Spinal cord (tissue), 9 donors: ENCODE measurements at regions not wholly inside any gene's neighbourhood (a gene's known extent, or its start where the extent isn't known, plus 50 kb on each side); places are given as distances from the start of the nearest gene placed in this dataset.
A peak's percentile ranks its signal among the peaks of the same experiment; 100 is the strongest.

ENCODE experiments used
- DNase-seq, 6 donors: peaks; one replicate each; pipeline versions ENCODE4 v3.0.0 to v3.0.0-alpha.2; 2013 to 2015; ENCODE audit warnings: low spot score in 6 of 6, low read depth in 4 of 6
- H3K27ac ChIP-seq: one replicate; pipeline ENCODE4 v1.5.1; 2013; ENCODE audit warnings: low read depth, low read length, control low read depth
- H3K27me3 ChIP-seq: one replicate; pipeline ENCODE4 v1.6.1; 2013; ENCODE audit warnings: low read length; ENCODE audit not compliant: control insufficient read depth, insufficient read depth
- H3K36me3 ChIP-seq: one replicate; pipeline ENCODE4 v1.6.1; 2013; ENCODE audit warnings: low read length; ENCODE audit not compliant: control insufficient read depth, insufficient read depth
- H3K4me1 ChIP-seq: one replicate; pipeline ENCODE4 v1.6.1; 2013; ENCODE audit warnings: low read length; ENCODE audit not compliant: control insufficient read depth, insufficient read depth
- H3K4me3 ChIP-seq: one replicate; pipeline ENCODE4 v1.5.1; 2013; ENCODE audit warnings: low read depth, low read length, control low read depth
- H3K9me3 ChIP-seq: one replicate; pipeline ENCODE4 v1.6.1; 2013; ENCODE audit warnings: low read length; ENCODE audit not compliant: control insufficient read depth, insufficient read depth
- WGBS: methylation state at CpG from one replicate; pipeline ENCODE4 v1.1.5; 2013; ENCODE audit warnings: missing lambda C conversion rate; ENCODE audit not compliant: insufficient coverage; 5-methylcytosine and 5-hydroxymethylcytosine counted together
- donor health status: healthy.

DNA sequence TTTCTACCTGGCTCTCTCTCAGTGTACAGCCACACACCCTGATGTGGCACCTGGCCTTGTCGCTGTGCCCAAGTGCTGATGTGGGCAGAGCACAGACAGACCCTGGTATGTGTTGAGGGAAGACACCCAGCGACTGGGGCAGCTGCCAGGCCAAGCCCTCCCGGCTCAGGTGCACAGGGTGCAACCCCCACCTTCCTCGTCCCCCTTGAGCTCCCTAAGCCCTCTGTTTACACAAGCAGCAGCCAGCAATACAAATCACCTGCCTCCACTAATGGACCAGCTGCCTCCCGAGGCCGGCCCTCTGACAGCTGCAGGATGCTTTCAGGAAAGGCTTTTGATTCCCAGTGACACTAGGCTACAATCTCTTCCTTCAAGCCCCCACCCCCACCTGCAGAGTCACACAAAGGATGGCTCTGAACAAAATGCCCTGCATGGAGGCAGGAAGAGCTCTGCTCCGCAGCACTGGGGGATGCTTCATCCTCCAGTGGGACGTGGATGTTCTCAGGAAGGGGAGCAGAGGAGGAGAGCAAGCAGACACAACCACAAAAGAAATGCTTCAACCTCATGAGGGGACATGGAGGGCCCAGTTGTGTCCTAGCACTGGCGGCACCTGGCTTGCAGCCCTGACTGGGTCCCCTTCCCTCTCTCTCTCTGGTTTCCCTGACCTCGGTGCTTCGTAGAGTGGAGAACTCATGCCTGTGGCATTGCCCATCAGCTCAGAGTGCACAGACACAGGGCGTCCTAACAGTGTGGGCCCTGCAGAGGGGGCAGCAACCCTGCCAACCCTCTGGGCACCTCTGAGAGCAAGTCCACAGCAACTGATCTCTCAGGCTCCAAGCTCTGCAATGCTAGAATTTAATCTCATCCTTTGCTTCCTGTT, 140.8 kb downstream of the BARX1 start:
- H3K9me3 ChIP-seq, result no peaks in the 10 kb centered on the region
- peak in 1 of 6 donors; percentile 47 for DNase-seq

GRCh38 chr9:93813221-93814076, 141.7 kb downstream of the BARX1 start:
- no peak overlapping the region for H3K27ac ChIP-seq
- H3K4me3 ChIP-seq, result no peak overlapping the region
- H3K27me3 ChIP-seq, result no peaks in the 10 kb centered on the region
- WGBS, result 50% methylated on average over 6 of the region's 7 CpGs
- no peaks in the 10 kb centered on the region for H3K9me3 ChIP-seq
- no peaks in the 10 kb centered on the region for H3K36me3 ChIP-seq
- H3K4me1 ChIP-seq, result peaks cover 20% of the 10 kb centered on the region
- DNase-seq, result no peak

More for the DNA sequence above, 140.8 kb downstream of the BARX1 start:
- peaks cover 5% of the 10 kb centered on the region for H3K27me3 ChIP-seq
- 32% methylated on average over 11 of the region's 12 CpGs for WGBS
- H3K36me3 ChIP-seq, result no peaks in the 10 kb centered on the region
- no peak overlapping the region for H3K4me3 ChIP-seq
- no peak overlapping the region for H3K27ac ChIP-seq
- peaks cover 20% of the 10 kb centered on the region for H3K4me1 ChIP-seq

- no peaks in the 10 kb centered on the region for H3K36me3 ChIP-seq
- no peak overlapping the region for H3K27ac ChIP-seq
- H3K4me1 ChIP-seq, result peaks cover 20% of the 10 kb centered on the region
- DNase-seq, result no peak
- no CpG with 5 or more reads among the region's 1 CpG for whole genome bisulfite sequencing
- H3K9me3 ChIP-seq, result no peaks in the 10 kb centered on the region
- no peaks in the 10 kb centered on the region for H3K27me3 ChIP-seq
- no peak overlapping the region for H3K4me3 ChIP-seq
Observed at GRCh38 chr9:93812410-93812668, 142.8 kb downstream of the BARX1 start.

DNA sequence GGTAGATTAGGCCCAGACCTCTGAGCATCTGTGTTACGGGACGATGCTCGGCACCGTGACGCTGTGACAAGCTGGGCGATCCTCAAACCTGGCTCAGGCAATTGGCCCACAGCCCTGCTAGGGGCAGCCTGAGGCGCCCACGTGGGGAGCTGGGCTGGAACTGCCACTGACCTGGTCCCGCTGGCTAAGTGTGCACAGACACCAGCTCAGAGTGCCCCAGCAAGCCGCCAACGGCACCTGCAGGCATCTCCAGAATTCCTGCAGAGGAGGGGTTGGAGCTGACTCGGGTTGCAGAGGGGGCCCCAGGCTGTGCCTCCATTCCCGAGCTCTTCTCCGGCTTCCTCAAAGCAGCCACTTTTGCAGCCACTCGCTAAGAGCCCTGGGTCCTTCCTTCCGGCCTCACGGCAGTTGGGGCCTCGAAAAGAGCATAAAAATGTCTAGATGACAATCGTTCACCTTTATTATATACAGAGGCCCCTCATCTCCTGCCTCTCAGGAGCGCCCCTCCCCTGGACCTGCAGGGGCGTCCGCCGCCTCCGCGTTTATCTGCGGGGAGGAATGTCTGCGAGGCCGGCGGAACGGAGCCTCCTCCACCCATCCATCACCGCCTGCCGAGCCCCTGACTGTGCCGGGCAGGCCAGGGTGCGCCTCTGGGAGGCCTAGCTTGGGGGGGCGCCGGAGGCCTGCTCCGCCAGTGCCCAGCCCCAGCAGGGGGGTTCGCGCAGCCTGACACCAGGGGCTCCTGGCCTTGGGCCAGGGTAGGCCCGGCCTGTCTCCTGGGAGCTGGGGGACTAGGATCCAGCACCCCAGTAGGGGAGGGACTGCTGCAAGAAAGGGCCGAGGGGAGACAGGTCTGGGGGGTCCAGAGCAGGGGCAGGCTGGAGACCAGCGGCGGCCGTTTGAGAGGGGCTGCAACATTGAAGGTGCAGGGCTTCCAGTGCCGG, 144.9 kb downstream of the BARX1 start:
- Histone ChIP-seq H3K9me3 (no peaks in the 10 kb centered on the region), H3K4me3 (no peak overlapping the region), H3K27ac (no peak overlapping the region), H3K36me3 (no peaks in the 10 kb centered on the region), H3K4me1 (peaks cover 20% of the 10 kb centered on the region), H3K27me3 (no peaks in the 10 kb centered on the region)
- DNase-seq, result no peak
- WGBS, result 42% methylated on average over 41 of the region's 45 CpGs

- Histone ChIP-seq H3K9me3 (no peaks in the 10 kb centered on the region), H3K4me3 (no peak overlapping the region), H3K27ac (no peak overlapping the region), H3K36me3 (no peaks in the 10 kb centered on the region), H3K27me3 (no peaks in the 10 kb centered on the region), H3K4me1 (peaks cover 16% of the 10 kb centered on the region)
- 84% methylated on average over 7 of the region's 12 CpGs for WGBS
- DNase-seq, result no peak
Observed at GRCh38 chr9:93809204-93809940, 145.8 kb downstream of the BARX1 start.

DNA sequence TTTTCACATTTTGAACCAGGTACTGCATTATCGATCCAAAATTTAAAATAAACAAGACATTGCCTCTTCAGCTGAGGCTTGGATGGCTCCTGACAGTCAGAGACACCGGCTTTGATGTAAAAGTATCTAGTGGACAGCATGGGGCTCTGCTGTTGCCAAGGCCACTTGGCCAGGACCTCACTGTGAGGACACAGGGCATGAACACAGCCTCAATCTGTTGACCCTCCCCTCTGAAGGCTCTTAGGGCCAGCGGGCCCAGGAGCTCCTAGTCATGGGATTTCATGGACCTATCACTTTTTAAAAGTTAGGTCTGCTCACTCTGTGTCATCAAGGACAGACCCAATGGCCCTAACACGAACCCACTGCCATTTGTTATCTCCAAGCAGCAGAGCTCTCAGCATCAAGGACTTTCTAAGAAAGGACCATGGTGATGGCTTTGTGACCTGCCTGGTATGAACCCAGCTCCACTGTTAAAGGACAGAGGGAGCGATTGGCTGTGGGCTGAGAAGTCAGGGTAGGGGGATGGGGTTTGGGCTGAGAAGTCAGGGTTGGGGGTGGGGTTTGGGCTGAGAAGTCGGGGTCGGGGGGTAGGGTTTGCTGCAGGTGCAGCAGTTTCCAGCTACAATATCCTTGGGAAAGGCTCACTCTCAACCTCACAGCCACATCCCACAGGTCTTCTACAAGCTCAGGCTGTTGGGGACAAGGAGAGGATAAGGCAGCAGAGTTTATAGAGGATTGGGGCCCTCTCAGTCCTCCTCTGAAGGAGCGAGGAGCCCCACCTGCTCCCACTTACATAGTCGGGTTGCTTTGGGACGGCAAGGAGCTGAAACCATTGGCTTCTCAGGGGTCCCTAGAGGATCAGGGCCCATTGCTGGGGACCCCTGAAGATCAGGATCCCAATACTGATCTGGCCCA, 146.8 kb downstream of the BARX1 start:
- H3K9me3 ChIP-seq, result no peaks in the 10 kb centered on the region
- 81% methylated on average over 5 of the region's 10 CpGs for WGBS
- no peak overlapping the region for H3K27ac ChIP-seq
- no peaks in the 10 kb centered on the region for H3K27me3 ChIP-seq
- peaks cover 11% of the 10 kb centered on the region for H3K4me1 ChIP-seq
- no peak for DNase-seq
- no peak overlapping the region for H3K4me3 ChIP-seq
- H3K36me3 ChIP-seq, result no peaks in the 10 kb centered on the region

DNA sequence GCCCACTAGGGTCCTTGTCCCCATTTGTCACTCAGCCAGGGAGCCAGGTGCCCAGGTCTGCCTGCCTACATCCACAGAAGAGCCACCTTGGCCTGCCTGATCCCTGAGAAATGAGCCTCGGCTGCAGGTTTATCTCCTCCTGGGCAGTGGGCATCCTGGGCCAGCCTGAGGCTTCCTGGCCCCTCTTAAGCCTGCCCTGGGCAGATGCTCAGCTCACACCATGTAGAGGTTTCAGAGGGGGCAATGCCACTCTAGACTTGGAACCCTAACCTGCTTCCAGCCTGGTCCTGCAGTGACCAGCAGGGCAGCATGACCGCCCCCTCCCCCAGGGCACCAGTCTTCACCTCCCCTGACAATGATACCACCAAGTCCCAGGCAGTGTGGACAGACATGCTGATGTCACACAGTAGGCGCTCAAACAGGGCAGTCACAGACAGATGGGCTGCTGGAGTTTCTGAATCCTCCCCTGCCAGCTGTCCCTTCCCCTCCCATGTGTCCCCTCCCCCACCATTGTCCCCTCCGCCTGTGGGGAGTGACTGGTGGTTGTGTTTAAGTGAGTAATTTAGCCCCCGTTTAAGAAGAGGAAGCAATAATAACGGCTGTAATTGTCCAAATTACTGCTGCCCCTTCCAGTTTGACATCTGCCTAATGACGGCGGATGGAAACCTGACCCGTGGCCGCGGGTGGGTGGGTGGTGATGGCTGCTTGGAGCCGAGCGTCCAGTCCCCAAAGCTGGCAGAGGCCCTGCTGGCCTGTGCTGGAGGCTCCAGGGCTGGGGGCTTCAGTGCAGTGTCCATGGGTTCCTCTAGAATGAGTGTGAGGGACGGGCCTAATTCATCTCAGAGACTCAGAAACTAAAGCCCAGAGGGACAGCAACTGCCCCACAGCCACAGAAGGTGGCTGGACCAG, 147.7 kb downstream of the BARX1 start:
- no peak overlapping the region for H3K27ac ChIP-seq
- no peaks in the 10 kb centered on the region for H3K36me3 ChIP-seq
- peaks cover 11% of the 10 kb centered on the region for H3K4me1 ChIP-seq
- no peaks in the 10 kb centered on the region for H3K9me3 ChIP-seq
- no peak for DNase-seq
- WGBS, result 55% methylated on average over 11 of the region's 14 CpGs
- H3K27me3 ChIP-seq, result no peaks in the 10 kb centered on the region
- H3K4me3 ChIP-seq, result no peak overlapping the region
